AG08396 (cell line): ENCODE measurements at regions not wholly inside any gene's neighbourhood (a gene's known extent, or its start where the extent isn't known, plus 50 kb on each side); places are given as distances from the start of the nearest gene placed in this dataset.
"Not testable (repeated sequence)": the region's sequence is repeated elsewhere in the genome, so short reads cannot be mapped to it uniquely, and the experiment has no call there.

Experiments
- DNase-seq: peaks from one replicate; pipeline ENCODE4 v3.0.0; 2012; ENCODE audit warnings: low spot score, mixed read lengths

DNA sequence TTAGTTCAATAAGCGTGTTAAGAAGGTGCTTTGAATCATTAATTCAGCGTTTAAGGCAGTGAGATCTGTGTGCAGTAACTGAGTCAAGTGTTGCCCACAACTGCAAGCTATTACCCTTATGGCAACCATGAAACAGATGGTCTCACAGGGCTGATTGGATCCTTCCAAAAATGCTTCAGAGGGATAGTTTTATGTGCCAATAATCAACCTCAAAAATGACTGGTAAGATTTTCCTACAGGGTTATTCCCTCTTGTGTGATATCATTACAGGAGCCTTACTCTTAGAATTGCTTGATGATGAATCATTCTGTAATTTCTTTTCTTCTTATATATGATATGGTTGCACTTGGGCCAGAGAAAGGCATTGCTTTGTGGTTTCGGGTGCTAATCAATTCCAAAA is 1299.2 kb upstream of the ATXN8OS start:
- DNase-seq = no peak

DNA sequence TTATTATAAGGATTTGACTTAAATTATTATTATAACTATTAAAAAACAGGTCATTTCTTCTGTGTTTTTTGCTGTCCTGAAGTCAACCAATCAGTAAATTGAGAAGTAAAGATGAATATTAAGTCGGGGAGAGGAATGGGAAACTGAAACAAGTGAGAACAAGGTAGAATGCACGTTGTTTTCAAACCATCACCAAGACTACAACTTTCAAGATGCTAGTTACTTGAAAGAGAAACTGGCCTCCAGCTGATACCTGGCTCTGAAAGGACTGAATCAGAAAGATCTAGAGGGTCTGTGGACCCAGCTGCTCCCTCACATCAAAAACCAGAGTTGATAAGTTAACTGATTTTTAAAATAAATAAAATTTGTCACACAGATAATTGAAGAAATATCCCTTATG is 1301.5 kb upstream of the ATXN8OS start:
- DNase-seq = no peak

DNA sequence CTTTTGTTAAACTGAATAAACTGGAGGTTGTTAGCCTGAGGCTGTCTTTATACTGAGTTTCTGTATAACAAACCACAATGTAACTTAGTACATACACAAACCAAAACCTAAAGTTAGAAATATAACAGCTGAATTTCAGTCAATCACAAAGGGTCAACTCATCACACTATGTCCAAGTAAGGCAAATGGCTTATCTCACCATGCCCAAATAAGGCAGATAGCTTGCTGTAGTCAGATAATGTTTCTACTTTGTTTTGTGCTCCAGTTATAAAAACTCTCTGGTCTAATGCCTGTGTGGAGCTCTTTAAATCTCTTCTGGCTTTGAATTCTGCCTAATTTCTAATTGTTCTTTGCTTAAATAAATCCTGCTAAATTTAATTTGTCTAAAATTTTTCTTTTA is 1323.4 kb upstream of the ATXN8OS start:
- DNase-seq = no peak

DNA sequence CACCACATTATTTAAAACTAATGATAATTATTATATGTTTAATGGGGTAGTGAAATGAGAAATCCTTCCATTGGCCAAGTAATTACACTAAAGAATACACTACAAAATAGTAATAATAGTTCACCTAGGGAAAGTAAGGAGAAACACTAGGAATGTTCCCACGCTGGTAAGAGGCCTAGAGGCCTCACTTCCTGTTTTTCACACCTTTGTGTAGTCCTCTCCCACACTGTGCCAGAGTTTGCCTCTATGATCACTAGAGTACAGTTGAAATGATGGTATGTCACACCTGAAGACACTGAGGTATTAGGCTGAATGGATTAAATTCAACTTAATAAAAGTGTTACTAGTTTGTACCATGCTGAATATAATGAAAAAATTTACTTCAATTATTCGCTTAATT is 1348.0 kb upstream of the ATXN8OS start:
- no peak for DNase-seq

GRCh38 chr13:68749796-68750195 is 1357.8 kb upstream of the ATXN8OS start:
- no peak for DNase-seq

- DNase-seq = no peak
Observed at GRCh38 chr13:68748038-68748437, 1359.6 kb upstream of the ATXN8OS start.

DNA sequence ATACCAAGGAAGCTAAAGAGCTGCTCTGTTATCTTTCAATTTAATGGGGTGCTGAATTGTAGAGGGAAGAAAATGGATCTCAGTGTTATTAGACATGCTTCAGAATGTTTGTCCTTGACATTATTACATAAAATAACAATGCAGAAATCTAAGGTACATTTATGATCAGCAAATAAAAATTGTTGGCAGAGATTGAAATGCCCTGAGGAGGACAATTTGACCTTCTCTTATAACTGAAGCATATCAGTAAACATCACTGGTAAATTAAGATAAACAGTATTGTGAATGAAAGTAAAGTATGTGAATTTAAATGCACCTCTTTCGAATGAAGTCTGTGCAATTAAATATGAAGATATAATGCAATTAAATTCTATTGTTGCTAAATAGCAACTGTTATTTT is 1362.1 kb upstream of the ATXN8OS start:
- no peak for DNase-seq

DNA sequence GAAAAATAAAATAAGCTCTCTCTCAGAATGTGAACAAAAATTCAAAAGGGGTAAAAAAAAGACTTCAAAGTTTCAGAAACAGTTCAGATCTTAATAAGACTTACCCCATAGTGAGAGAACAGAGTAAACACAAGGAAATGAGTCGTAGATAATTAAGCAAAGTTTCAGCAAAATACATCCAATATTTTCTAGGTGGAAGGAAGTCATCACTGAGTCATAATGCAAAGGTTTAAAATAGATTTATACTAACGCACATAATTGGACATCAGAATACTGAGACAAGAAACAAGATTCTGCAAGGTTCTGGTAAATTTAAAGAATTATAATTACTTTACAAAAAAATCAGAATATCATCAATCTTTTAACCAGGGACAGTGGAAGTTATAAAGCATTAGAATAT is 1370.7 kb upstream of the ATXN8OS start:
- DNase-seq = no peak

GRCh38 chr13:68727798-68728197 is 1379.8 kb upstream of the ATXN8OS start:
- no peak for DNase-seq

DNA sequence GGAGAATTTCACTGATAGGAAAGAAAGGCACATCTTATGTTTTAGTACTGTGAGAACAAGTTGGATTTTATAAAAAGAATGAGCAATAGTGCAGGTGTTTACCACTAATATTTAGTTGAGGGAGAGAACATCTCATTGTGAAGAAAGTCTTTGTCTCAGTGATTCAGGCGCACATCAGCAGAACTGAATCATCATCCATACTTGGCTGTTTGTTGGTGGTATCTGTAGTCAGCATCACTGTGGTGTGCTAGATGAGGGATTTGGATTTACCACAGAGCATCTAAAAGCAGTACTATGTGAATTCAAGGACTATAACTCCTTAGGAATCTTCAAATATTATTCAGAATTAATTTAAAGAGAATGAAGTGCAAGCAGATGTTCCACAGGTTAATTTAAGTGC is 1380.5 kb upstream of the ATXN8OS start:
- no peak for DNase-seq

DNA sequence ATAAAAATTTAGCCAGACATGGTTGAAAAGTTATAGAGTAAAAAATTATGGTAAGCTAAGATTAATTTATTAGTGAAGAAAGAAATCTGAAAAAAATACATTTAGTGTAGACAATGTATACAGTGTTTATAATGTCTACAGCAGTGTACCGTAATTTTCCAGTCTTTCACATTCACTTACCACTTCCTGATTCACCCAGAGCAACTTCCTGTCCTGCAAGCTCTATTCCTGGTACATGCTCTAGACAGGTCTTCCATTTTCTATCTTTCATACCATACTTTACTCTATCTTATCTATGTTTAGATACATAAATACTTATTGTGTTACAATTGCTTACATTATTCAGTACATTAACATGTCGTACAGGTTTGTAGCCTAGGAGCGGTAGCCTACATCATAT is 1387.8 kb upstream of the ATXN8OS start:
- DNase-seq = no peak

- DNase-seq = no peak
Observed at GRCh38 chr13:68715651-68716050, 1392.0 kb upstream of the ATXN8OS start.

DNA sequence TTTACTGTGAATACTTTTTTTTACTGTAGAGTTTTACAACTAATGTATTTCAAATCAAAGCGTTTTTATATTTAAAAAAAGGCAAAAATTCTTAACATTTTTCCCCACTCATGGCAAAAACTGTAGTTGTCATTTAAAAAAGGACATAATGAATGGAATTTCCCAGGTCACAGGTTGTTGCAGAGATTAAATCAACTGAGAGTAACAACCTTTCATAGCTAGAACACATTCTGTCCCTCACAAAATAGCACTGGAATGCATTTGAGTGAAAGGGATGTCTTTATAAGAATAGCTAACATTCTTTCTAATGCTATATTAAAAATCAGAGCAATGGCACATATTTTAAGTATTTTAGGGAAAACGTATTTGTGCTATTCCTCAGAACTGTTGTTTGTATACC is 1393.3 kb upstream of the ATXN8OS start:
- DNase-seq = no peak

DNA sequence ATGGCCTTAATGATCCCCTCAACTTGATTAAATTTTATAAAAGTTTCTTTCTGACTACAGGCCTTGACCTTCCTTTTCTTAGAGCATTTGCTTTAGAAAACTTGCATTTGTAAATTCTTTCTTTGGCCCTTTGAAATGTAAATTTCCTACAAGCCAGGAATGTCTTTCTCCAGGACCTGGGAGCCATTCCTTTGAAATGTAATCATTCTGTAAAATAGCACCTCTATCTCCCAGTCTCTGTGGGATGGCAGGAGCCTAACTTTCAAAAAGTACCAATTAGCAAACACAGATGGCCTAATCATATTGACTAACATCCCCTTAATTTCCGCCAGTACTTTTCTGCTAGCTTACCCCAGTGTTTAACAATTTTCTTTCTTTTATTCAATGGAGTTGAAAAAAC is 1394.2 kb upstream of the ATXN8OS start:
- DNase-seq = no peak

- DNase-seq = no peak
Observed at GRCh38 chr13:68708336-68708908, 1399.2 kb upstream of the ATXN8OS start.

GRCh38 chr13:68706044-68706443 is 1401.6 kb upstream of the ATXN8OS start:
- DNase-seq = not testable (repeated sequence)

GRCh38 chr13:68697551-68697950 is 1410.1 kb upstream of the ATXN8OS start:
- no peak for DNase-seq

- DNase-seq = no peak
Observed at GRCh38 chr13:68696907-68697306, 1410.7 kb upstream of the ATXN8OS start.

GRCh38 chr13:68692049-68692448 is 1415.6 kb upstream of the ATXN8OS start:
- no peak for DNase-seq

GRCh38 chr13:68690567-68690966 is 1417.1 kb upstream of the ATXN8OS start:
- no peak for DNase-seq

- DNase-seq = no peak
Observed at GRCh38 chr13:68676513-68677115, 1431.0 kb upstream of the ATXN8OS start.

GRCh38 chr13:68675209-68675608 is 1432.4 kb upstream of the ATXN8OS start:
- DNase-seq = no peak

- DNase-seq = no peak
Observed at GRCh38 chr13:68667863-68668262, 1437.7 kb upstream of the PCDH9 start.

DNA sequence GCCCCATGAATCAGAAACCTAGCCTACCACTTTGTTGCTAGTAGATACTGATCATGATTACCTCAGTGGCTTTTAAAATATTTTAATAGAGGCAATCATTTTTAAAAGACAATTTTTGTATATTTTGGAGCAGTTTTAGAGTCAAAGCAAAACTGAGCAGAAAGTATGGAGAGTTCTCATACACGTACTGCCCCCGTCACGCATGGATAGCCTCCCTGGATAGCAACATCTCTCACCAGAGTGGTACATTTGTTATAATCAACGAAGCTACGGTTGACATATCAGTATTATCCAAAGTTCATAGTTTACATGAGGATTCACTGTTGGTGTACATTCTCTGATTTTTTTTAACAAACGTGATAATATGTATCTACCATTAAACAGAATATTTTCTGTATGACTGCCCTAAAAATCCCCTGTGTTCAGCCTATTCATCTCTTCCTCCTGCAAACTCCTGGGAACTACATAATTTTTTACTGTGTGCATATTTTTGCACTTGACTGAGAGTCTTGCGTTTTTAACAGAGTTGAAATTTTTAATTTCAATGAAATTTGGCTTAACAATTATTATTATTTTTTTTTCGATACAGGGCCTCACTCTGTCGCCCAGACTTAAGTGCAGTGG is 1436.8 kb upstream of the PCDH9 start:
- no peak for DNase-seq
